GM18861 (cell line): ENCODE measurements at regions not wholly inside any gene's neighbourhood (a gene's known extent, or its start where the extent isn't known, plus 50 kb on each side); places are given as distances from the start of the nearest gene placed in this dataset.

Experiments
- ATAC-seq: cut with Tn5 transposase; IDR thresholded peaks from one replicate; pipeline ENCODE4 v1.9.1; 2021; ENCODE audit not compliant: unreplicated experiment

DNA sequence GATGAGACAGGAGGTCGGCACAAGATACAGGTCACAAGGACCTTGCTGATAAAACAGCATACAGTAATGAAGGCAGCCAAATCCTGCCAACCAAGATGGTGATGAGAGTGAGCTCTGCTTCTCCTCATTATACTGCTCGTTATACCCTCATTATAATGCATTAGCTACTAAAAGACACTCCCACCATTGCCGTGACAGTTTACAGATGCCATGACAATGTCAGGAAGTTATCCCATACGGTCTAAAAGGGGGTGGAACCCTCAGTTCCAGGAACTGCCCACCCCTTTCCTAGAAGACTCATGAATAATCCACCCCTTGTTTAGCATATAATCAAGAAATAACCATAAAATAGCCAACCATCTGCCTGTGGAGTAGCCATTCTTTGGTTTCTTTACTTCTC lies 224.2 kb downstream of the RBM43 start:
- ATAC-seq: no peak

DNA sequence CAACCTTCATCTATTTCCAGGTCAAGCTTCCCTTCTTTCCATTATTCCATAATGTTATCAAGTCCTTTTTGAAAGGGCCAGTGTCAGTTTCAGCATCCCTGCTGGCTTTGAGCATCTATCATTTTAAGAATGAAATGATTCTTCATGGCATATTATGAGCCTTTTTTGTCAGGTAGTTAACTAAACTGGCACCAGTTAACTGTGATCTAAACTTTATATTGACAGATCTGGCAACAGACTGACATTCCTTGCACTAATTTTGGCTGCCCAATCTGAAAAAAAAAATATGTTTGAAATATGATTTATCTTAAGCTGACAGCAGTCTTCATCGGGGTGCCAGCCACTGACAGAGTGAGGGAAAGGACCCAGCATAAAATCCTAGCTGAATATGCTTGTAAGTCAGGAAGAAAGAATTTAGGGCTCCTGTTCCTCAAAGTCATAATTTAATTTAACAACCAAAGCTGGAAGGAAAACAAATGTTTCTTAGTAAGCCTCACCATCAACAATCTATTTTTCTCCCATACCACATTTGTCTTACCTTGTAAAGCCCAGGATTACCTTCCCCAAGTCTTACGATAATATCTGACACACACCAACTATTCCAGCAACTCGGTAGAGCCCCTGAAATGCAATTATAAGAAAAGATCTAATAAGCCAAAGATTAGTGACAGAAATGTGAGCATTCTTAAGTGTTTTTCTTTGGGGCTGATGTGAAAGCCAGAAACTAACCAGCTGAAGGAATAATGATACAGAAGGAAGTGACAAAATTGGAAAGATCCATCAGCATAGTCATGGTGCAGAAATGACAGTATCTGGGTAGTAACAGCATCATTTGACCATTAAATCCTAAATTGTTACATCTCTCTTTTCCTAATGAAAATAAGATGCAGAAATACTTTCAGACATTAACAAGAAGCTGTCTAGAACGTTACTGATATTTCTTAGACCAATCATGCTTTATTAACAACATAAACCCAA lies 228.1 kb downstream of the RBM43 start:
- no peak for ATAC-seq

DNA sequence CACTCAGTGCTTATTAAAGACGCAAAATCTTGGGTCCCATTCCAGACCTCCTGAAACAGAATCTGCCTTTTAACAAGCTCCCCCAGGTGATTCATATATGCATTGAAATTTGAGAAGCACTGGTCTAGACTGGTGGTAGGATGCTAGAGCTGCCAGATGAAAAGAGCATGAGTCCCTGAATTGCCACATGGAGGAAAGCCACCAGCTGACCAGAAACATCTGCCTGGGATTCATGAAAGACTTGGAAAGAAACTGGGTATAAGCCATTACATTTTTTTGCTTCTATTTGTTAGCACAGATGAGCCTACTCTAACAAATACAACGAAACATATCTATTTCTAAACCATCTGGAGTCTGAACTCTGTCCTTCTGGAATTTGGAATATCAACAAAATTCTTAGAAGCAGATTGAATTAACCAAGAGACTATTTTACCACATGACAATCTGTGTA lies 228.9 kb downstream of the RBM43 start:
- ATAC-seq: no peak

DNA sequence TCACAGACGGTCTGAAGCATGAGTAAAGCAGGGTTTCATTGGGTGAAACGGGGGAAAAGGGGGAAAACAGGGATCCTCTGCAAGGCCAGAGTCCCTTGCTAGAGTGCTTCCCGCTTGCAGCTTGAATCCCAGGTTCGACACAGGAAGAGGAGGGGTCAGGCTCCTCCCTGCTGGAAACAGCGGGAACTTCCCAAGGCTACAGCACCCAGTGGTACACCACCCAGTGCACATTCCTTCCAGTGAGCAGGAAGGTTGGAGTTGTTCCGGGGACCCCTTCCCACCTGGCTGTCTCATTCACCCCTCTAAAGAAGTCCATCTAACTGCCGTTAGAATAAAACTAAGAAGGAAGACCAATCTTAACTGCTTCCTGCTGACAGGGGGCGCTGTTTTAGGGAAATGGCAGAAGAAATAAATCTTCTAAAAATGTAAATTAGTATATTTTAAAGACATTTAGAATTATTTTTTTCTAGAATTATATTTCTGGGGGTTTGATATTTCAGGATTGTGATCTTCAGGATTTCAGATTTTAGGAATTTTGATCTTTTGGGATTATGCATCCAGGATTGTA lies 230.9 kb downstream of the RBM43 start:
- no peak for ATAC-seq

DNA sequence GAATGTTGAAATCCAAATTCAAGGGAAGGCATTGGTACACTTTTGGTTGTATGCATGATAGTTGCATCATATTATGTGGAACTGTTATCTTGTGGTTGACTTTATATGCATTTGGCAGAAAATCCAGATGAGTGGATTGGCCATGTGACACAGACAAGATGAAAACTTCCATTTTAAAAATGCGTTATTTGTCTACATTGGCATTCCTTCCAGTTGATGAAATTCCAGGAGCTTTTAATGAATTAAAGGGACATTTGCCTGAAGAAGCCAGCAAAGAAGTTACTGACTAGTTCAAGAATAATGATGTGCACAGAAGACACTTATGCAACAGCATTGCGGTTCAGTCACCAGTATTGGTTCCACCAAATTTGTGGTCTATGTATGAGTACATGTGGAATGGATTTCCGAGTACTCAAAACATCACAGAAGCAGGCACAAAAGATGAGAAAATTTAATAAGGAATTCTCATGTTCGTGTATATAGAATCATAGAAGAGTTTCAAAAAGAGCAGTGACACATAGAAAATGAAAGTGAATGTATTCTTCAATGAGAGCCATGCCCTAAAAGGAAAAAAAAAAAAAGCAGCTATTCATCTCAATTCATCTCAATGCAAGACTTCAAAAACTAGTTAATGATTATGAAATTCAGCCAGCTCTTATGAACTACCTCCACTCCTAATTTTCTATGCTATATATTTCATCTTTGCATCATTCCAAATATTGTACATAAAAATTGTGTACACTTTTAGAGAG lies 232.1 kb downstream of the RBM43 start:
- ATAC-seq: peak; percentile 51

DNA sequence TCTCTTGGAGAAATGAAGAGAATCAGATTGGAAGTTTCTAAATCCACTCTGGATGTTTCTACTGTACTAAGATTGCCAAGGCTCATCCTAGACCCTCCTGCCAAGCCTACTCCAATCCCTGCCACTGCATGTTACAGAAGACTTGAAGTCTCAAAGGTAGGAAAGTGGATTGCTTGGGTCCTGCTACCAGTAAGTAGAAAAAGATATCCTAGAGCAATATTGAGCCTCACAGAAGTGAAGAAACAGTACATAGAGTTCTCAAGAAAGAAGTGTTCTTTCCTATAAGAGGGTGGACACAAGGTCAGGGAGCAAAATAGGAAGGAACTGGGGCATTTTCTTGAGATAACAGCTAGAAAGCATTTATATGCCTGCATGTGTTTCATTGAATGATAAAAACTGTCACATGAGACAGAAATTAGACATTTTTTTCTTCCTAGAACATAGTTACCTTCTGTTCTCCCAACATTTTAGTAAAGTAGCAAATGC lies 232.9 kb downstream of the RBM43 start:
- ATAC-seq: no peak

DNA sequence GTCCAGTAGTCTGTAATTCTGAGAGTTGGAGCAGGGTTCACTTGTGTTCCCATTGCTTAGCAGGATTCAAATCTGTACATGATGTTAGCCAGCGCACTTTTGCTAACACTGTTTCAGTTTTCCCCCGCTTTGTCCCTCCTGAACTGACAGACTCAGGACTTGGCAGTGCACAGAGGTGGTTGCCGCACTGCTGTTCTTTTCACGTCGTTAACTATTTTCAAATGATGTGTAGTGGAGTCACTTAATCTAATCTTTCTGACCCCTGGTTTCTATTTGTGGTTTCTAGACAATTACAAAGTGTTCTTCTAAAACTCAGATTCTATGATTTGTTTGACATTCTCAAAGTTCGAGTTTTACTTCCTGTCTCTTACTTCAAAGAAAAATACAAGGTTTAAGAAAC lies 234.5 kb downstream of the RBM43 start:
- ATAC-seq: no peak

DNA sequence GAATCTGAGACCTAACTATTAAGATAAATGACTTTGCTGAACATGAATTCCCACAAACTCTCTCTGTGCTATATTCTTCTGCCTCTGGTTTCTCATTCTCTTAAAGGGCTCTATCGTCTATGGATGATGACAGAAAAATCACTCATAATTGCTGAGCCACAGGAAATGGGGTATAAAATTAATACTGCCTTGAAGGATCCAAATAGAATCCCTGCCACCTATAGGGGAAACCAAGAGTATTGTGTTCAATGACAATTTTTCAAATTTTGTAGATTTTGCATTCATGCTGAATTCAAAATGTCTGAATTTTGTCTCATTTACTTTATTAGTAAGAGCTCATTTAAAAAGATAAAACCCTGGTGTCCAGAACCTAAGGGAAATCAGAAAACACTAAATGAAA lies 235.8 kb downstream of the RBM43 start:
- ATAC-seq: no peak

DNA sequence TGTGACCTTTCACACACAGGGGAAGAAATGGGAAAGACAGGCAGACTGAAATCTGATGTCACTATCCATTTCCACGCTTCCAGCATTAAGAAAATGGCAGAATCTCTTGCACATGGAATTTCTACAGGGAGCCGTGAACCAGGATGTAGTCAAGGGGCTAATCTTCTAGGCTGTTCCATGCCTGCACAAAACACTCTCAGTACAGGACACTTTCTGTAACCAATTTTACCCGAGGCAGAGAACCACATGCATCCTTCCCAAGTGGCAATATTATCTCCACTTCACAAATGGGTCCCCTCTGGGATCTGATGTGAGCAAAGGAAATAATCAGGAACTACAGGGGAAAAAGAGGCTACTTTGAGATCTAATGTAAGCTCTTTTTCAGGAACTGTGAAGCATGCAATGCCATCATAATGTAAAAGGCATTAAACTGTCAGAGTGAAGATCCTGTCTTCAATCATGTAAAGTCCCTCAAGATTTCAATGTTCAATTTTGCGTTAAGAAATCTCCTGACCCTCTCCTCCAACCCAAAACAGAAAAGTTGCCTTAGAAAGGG lies 236.9 kb downstream of the RBM43 start:
- ATAC-seq: no peak

DNA sequence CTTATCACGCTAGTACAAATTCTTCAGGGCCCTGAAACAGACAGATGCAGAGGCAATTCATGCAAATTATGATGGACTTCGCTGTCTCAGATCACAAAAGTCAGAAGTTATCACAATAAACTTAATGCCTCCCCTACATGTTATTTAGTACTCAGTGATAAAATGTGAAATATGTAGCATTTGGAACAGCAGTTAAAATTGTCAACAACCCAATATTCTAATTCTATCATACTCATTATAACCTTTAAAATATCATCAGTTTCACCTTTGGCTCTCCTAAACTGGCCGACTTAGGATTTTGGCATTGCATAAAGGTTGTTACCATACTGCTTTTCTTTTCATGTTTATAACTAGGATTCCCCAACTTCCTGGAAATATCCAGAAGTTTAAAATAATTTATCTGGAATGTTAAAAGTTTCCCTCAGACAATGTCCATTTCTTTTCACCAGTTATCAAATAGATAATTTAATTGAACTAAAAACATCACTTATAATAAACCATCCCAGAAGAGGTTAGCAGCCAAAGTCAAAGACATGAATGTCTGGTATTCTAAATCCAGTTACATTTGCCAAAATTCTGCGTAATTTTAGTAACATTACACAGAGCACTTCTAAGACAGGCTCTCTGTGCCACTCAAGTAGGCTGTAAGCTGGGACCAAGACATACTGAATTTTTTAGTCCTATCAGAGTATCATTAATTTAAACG lies 239.8 kb downstream of the RBM43 start:
- ATAC-seq: no peak

DNA sequence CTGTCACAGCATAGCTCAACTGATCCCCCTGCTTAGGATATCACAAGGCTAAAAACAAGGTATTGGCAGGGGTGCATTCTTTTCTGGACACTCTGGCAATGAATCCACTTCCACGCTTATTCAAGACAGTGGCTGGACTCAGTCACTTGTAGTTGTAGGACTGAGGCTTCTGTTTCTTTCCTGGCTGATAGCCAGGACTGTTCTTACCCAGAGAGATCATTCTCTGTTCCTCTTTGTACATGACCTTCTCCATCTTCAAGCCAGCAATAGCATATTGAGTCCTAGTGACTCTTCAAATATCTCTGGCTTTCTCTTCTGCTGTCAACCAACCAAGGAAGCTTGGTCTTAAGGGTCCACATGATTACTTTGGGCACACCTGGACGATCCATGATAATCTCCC lies 241.3 kb downstream of the RBM43 start:
- peak; percentile 89 for ATAC-seq

DNA sequence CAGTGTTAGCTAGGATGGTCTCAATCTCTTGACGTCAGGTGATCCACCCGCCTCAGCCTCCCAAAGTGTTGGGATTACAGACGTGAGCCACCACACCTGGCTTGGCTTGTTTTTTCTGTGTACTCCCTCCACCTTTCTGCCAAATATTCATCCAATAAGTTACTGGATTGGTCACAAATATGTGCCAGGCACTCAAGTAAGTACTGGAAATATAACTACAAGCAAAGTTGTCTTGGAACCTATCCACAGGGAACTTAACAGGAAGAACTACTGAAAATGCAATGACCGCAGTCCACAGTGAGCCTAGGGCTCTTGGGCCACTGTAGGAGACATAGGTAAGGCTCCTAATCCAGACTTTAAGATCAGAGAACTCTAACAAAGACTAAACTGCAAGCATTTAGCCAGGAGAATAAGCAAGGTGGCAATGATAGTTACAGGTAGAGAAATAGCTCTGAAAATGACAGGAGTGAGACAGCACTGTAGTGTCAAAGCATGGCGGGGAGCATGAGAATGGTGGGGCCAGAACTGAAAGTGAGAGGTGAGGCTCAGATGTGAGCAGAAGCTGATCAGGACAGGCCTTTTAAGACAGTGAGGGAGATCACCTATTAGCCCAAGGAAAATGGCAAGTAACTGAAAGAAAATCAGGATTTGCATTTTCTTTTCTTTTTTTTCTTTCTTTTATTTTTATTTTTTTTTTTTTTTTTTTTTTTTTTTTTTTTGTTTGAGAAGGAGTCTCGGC lies 252.1 kb downstream of the RBM43 start:
- no peak for ATAC-seq

DNA sequence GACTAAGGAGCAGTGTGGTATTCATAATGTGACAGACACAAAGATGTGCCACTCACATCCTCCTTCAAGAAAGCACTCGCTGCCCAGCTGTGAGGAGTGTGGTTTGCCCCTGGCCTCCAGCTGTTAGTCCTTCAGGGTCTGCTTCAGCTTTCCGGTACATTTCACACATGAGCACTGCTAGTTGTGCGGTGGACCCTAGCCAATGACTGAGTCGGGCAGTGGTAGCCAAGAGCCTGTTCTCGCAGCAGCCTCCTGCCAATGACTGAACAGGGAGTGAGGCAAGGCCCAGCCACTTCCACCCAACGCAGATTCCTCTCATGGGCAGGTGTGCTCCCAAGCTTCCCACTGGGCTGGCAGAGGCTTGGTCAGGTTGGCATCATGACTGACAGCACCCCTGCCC lies 254.3 kb downstream of the RBM43 start:
- ATAC-seq: no peak

DNA sequence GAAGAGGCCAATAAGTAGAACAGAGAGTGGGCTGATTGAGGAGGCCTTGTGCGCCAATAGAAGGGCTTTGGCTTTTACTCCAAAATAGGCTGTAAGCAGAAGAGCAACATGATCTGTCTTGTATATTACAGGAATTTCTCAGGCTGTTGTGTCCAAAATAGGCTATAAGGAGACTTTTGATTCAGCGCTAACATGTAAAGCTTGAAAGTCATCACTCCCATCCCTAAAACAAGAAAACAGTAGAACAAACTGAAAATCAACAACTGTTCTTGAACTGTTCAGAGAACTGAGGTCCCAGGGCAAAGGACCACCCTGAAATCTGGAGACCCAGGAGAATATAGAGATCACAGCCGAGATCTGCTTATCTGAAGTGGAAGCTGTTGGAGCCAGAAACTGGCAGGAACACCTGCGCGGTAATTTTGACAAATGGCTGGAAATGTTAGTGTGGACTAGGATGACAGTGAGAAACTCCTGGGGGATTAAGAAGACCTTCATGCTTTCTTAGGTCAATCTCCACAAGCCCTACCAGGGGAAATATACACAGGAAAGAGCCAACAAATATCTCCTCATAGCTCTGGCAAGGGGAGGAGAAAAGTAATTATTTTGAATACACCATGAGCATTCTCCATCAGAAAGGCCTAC lies 258.6 kb downstream of the RBM43 start:
- ATAC-seq: no peak

DNA sequence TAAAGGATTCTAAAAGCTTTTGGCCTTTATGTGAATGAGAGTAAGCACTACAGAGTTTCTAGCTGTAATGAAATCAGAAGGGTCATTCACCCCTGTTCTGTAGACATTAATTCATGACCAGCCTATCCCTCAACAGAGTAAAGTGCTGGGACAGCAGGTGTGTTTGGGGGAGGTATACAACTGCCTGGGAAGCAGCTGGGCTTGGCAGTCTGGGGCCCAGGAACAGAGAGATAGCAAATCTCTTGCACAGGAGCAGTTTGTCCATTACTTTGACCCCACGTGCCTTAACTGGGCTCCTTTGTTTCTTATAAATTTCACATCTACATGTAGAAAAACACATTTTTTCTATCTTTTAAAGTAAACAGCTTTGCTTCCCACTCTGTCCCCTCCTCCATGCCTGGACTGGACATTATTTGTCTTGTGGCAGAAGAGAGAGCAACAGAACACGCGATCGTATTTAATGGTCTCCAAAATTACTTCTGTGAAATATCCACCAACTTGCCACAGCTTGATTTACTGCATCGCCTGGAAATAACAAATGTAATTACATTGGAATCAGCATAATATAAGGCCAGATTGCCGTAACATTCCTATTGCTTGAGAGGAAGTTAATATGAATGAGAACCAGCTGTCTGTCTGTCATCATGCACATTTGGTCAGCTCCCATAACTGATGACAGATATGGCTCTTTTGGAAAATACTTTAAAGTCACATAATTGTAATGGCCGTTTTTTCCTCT lies 263.8 kb downstream of the RBM43 start:
- no peak for ATAC-seq

DNA sequence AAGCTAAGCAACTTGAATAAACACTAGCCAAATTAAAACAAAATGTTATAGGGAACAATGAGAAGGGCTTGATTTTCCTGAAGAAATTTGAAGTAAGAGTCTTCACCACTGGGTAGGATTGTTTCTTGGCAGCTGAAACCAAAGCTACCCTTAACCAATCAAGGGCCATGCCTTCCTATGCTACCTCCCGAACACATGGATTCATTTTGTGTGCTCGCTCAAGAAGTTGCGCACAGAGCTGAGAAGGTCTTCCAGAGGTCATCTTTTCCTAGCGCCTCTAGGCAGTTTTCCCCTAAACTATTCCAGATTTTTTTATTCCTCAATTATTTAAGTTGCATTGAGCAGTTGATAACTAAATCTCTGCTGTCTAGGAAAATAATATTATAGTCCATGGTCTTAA lies 264.6 kb downstream of the RBM43 start:
- ATAC-seq: no peak

DNA sequence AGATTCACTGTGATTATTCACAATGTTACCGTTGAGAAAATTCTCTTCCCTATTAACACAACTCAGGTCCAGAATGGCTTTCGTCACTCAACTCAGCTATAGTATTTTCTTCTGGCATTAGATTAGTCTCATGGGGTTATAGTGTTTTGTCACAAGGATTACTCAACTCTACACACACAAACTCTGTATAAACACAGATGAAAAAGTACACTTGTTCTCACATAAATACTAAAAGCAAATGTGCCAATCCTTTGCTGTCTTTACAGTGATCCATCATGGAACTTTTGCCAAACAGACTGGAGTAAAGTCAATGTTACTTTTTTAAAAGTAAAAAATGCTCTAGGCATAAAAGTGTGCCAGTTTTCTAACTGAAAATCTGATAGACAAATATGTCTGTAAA lies 267.6 kb downstream of the RBM43 start:
- ATAC-seq: no peak

DNA sequence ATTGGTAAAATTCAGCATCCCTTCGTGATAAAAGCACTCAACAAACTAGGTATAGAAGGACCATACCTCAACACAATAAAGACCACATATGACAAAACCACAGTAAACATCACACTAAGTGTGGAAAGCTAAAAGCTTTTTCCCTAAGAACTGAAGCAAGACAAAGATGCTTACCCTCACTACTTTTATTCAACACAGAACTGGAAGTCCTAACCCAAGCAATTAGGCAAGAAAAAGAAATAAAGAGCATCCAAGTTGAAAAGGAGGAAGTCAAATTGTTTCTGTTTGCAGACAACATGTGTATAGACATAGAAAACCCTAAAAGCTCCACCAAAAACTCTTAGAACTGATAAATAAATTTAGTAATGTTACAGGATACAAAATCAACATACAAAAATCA lies 271.7 kb downstream of the RBM43 start:
- ATAC-seq: no peak

DNA sequence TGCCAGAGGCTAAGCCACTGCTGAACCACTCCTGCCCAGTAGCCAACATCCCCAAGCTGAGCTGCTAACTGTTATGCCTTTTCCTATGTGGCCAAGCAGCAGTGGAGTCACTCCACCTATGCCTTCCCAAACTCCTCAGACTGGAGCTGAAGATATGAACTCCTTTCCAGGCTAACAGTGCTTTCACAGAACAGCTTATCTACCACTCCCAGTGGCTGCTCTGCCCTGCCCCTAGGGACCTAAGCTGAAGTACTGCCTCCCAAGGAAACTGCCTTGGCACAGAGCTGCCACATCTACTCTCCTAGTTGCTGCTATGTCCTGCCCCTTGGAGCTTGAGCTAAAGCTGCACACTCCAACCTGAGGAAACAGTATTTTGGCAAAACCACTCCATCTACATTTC lies 275.9 kb downstream of the RBM43 start:
- ATAC-seq: no peak
